ENCODE measurements at regions not wholly inside any gene's neighbourhood (a gene's known extent, or its start where the extent isn't known, plus 50 kb on each side); places are given as distances from the start of the nearest gene placed in this dataset.

- no peak for TF ChIP-seq POLR2AphosphoS5 (IDR thresholded peaks at IDR 0.05)
- no peak for TF ChIP-seq RAD21 (conservative IDR thresholded peaks at IDR 0.05)
- TF ChIP-seq EZH2 (IDR thresholded peaks at IDR 0.05; ENCODE audit: borderline replicate concordance, insufficient read depth, low read length, poor library complexity, severe bottlenecking) = no peak
- no peak for TF ChIP-seq CTCF (IDR thresholded peaks at IDR 0.05; ENCODE audit: poor library complexity, severe bottlenecking)
These were observed 447.5 kb upstream of the KIRREL3 start for GRCh38 chr11:127448101-127448500.
